ENCODE measurements at regions not wholly inside any gene's neighbourhood (a gene's known extent, or its start where the extent isn't known, plus 50 kb on each side); places are given as distances from the start of the nearest gene placed in this dataset.

DNA sequence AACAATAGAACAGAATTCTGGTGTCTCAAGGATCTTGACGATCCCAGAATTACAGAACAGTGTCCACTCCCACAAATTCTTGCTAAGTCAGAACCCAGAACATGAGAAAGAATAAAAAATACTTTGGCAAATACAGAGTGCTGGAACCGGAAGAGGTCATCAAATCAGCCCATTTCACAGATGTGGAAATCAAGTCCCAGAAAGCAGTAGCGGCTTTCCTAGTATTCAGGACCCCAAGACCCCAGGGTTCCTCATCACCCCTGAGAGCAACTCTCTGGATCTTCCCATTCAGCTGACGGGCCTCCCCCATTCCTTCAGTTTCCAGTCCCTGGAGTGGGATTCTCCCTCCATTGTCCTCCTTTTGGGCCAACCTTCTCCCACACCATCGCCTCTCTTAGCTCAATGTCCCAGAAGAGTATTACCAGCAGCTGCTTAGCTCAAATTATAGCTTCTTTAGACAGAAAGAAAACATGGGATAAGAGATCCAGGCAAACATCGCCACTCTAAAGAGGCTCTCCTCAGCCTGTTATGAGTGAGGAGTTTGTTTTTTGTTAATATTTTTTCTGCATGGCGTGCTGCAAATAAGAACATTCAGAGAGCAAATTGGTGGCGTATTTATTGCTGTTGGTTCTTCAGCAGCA is 268.3 kb downstream of the MN1 start:
- TF ChIP-seq, protein P1, sequence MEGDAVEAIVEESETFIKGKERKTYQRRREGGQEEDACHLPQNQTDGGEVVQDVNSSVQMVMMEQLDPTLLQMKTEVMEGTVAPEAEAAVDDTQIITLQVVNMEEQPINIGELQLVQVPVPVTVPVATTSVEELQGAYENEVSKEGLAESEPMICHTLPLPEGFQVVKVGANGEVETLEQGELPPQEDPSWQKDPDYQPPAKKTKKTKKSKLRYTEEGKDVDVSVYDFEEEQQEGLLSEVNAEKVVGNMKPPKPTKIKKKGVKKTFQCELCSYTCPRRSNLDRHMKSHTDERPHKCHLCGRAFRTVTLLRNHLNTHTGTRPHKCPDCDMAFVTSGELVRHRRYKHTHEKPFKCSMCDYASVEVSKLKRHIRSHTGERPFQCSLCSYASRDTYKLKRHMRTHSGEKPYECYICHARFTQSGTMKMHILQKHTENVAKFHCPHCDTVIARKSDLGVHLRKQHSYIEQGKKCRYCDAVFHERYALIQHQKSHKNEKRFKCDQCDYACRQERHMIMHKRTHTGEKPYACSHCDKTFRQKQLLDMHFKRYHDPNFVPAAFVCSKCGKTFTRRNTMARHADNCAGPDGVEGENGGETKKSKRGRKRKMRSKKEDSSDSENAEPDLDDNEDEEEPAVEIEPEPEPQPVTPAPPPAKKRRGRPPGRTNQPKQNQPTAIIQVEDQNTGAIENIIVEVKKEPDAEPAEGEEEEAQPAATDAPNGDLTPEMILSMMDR (IDR thresholded peaks at IDR 0.05) = no peak
- TF ChIP-seq POLR2A (IDR thresholded peaks at IDR 0.05) = no peak
- TF ChIP-seq EP300 (IDR thresholded peaks at IDR 0.05) = no peak
